Peyer's patch (tissue), 4 donors: ENCODE measurements at regions not wholly inside any gene's neighbourhood (a gene's known extent, or its start where the extent isn't known, plus 50 kb on each side); places are given as distances from the start of the nearest gene placed in this dataset.

Source experiments
- POLR2A ChIP-seq, 2 donors: fragments of 450-650 bp; IDR thresholded peaks; one replicate each; pipeline ENCODE4 v1.5.1; 2017; ENCODE audit warnings: antibody characterized with exemption in 2 of 2, mild to moderate bottlenecking in 2 of 2, moderate library complexity in 2 of 2
- TF ChIP-seq, protein P1 (sequence below), 6 experiments: fragments of 450-650 bp in 4 of 6; fragments of 200-600 bp in 2 of 6; sonication (generic) in 1 of 6; IDR thresholded peaks; one replicate each; pipeline ENCODE4 v1.5.1; 2017 to 2019; ENCODE audit warnings: antibody characterized with exemption in 6 of 6, mild to moderate bottlenecking in 3 of 6, moderate library complexity in 1 of 6

- TF ChIP-seq, protein P1, sequence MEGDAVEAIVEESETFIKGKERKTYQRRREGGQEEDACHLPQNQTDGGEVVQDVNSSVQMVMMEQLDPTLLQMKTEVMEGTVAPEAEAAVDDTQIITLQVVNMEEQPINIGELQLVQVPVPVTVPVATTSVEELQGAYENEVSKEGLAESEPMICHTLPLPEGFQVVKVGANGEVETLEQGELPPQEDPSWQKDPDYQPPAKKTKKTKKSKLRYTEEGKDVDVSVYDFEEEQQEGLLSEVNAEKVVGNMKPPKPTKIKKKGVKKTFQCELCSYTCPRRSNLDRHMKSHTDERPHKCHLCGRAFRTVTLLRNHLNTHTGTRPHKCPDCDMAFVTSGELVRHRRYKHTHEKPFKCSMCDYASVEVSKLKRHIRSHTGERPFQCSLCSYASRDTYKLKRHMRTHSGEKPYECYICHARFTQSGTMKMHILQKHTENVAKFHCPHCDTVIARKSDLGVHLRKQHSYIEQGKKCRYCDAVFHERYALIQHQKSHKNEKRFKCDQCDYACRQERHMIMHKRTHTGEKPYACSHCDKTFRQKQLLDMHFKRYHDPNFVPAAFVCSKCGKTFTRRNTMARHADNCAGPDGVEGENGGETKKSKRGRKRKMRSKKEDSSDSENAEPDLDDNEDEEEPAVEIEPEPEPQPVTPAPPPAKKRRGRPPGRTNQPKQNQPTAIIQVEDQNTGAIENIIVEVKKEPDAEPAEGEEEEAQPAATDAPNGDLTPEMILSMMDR (IDR thresholded peaks at IDR 0.05) = no peak
- no peak for TF ChIP-seq POLR2A (IDR thresholded peaks at IDR 0.05)
Observed at GRCh38 chr1:78240755-78241154, 195.0 kb downstream of the GIPC2 start.
